HG03060 (cell line): ENCODE measurements at regions not wholly inside any gene's neighbourhood (a gene's known extent, or its start where the extent isn't known, plus 50 kb on each side); places are given as distances from the start of the nearest gene placed in this dataset.

Experiments
- ATAC-seq: cut with Tn5 transposase; IDR thresholded peaks from one replicate; pipeline ENCODE4 v1.9.1; 2021; ENCODE audit warnings: low read depth, moderate number of reproducible peaks; ENCODE audit not compliant: unreplicated experiment

DNA sequence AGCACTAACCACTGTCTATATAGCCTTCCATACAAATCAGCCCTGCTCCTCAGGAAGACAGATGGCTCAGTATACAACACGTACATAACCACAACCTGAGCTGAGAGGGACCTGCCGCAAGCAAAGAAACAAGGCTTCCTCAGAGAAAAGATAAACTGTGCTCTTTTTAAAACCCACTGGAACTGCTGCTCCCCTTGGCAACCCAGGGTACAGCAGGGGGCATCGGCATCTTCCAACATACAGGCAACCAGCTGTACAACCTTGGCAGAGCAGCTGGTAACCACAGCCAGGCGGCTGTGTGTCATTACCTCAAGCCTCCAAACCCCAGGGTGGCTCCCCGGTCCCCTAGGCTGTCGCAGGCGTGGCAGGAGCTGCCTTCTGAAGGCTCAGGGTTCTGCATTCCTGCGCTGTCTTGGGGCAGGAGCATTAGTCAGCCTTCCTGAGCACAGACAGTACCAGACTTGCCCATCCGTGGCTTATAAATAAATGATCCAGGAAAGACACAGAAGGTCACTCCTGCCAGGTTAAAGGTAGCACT, 249.5 kb downstream of the ADGRG6 start:
- no peak for ATAC-seq

DNA sequence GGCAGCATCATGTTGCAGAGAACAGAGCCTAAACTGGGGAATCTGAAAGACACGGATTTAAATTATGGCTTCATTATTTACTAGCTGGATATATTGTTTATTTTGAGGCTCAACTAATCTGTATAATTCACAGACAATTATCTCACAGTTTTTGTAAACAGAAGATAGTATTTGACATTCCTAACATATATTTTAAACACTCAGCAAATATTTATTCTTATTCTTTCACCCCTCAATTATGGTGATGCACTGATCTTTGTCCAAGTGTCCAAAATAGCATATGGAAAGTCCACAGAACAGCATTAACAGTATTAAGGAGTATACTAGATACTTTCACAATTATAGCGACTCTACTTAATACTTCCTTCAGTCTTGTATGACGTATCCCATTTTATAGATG, 257.0 kb downstream of the ADGRG6 start:
- ATAC-seq = no peak

DNA sequence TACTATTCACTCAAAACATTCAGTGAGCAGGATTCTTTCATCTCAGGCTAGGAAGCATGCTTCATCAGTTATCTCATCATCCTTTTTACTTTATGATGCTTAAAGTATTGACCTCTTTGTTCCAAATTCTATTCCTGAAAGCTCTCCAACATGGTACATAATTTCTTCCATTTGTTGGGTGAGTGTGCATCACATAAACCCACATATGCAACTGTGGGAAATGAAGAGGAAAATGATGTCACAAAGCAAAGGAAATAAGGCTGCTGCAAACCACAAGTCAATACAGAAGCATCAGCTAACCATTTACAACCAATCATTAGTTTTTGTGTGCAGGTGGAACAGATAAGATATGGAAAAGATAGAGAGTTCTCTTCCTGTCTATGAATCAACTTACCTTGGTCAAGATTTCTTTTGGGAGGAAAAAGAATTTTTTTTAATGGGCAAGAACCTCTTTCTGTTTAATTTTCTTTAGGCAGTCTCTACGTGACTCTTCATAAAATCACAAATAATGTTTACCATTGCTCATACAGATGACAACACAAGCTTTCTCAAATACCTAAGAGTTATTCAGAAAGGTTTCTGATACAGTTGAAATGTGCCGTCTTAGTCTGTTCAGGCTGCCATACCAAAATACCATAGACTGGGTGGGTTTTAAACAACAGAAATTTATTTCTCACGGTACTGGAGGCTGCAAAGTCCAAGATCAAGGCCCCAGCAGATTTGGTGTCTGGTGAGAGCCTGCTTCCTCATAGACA, 259.9 kb downstream of the ADGRG6 start:
- ATAC-seq = no peak

GRCh38 chr6:142562865-142563264, 261.1 kb downstream of the ADGRG6 start:
- no peak for ATAC-seq

DNA sequence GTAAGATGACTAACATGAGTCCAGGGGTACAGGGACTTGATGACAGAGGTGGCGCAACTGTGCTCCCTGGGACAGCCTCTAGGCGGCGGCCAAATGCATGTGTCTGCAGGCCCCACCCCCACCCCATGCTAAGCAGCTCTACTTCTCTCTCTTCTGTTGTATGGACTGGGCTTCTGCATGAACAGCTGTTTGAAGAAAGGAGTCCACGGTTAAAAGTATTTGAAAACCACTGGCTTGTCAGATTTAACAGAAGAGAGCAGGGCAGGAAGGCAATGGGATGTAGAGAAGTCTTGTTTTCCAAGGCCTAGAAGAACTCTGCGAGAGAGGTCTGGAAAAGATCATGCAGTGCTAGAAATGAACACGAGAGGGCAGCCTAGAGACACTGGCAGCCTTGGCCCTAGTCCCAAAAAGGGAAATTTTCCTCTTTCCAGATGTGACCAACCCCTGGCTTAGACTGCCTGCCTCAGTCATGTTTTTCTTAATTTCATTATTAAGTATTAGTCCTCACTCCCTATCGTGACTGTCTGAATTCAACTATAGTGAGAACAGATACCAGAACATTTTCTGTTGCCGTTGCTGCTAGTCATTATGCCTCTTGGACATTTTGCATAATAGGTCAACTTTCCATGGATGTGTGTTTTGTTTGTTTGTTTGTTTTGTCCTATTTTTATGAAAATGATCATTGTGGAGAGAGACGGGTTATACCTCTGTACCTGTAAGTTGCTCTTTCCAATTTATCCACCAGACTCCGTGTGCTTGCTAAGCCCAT, 265.0 kb downstream of the ADGRG6 start:
- no peak for ATAC-seq

DNA sequence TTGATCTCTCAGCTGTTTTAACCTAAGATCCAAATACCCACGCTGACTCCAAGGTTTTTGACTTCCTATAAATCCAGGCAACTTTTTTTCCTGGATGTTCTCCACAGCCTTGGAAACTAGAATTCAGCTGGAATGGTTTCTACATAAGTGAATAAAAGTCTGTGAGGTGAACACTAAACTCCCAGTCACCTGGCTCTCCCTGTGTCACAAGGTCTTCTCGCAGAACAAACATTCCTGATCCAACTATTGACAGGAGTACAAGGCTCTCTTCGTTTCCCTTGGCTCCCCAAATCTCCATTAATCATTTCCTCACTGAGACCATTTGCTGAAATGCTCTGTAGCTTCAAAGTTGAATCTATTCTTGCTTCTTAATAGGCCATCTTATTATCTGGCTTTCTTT, 265.7 kb downstream of the ADGRG6 start:
- no peak for ATAC-seq

DNA sequence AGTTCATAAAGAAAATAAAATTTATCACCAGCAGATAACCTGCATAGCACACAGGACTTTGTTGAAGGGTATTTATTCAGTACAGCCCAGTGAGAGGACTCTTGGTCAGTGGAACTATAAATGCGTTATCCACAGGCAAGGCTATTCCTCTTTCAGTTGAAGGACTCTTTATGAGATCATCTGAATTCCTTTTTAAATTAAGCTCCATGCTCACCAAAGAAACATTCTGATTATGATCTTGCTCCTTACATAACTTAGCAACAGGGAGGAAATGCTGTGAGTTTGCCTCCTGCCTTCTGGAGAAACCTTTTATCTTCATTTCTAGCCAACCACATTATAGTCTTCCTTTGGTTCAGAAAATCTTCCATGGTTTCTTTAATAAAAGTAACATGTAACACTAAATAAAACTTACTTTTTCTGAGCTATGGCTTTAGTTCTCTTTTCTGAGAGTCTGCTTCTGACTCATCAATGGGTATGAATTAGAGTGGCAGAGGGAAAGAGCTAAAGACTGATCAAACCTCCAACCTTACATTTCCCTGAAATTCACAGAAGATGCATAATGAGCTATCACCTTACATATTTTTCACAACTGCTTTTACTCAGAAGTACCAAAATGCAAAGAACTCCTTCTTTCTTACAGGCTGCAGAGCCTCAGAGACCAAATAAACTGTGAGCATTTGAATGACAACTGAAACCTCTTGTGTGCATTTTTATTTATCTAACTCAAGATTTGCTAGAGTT, 267.2 kb downstream of the ADGRG6 start:
- no peak for ATAC-seq

DNA sequence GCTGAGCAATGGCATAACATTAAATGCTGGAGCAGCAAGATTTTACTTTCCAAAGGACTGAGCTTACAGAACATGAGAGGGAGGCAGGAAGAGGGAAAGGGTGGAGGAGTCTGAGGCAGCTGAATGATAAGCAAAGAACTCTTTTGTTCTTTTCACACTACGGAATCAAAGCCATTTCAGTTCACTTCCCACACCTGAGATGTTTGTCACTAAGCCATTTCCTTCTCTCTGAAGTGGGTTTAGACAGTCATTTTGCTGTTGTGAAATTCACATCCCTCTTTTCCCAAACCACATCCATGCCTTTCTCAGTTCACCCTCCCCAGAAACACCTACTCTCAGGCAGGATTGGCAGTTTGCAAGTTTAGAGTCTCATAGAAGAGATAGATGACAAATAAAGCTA, 267.9 kb downstream of the ADGRG6 start:
- ATAC-seq = no peak

DNA sequence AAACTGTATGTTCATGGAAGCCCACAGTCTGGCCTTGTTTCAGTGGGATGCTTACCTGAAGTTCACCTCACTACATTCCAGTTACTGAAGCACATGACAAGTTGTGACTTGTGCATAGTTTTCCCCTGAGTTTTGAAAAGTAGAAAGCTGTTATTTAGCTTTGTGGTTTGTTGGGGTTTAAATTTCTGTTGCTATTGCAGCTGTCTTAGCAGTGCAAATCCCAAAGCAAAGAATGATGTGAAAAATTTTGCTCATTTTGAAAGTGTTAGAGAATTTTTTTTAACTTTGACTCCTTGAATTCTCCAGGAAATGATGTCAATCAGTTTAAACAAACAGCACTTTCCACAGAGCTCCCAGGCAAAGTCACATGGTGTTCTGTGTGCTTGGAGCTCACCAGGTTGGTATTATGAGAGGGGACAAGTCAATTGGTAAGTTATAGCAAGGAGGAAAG, 268.4 kb downstream of the ADGRG6 start:
- no peak for ATAC-seq

GRCh38 chr6:142592876-142593275, 291.1 kb downstream of the ADGRG6 start:
- ATAC-seq = no peak

DNA sequence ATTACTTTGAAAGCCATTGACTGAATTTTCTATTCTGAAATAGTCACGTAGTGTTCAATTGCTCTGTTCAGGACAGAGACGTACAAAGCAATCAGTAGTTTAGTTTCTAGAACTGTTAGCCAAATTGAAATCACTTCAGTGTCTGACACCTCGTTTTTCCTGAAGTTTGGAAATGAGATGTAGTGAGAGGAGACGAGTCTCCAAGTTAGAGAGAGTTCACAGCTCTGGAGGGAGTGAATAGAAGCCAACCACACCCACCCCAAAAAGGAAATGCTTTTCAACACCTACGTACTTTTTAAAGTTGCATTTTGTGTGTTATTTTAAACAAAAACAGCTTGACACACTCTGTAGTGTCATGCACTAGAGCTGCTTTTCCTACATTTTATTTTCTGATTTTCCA, 296.0 kb downstream of the ADGRG6 start:
- no peak for ATAC-seq

DNA sequence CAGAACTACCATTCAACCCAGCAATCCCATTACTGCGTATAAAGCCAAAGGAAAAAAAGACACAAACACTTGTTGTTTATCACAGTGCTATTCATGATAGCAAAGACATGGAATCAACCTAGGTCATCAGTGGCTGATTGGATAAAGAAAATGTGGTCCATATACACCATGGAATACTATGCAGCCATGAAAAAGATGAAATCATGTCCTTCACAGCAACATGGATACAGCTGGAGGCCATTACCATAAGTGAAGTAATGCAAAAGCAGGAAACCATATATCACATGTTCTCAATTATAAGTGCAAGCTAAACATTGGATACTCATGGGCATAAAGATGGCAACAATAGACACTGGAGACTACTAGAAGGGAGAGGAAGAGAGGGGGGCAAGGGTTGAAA, 299.6 kb downstream of the ADGRG6 start:
- no peak for ATAC-seq

- ATAC-seq = no peak
Observed at GRCh38 chr6:142602972-142603371, 301.2 kb downstream of the ADGRG6 start.

DNA sequence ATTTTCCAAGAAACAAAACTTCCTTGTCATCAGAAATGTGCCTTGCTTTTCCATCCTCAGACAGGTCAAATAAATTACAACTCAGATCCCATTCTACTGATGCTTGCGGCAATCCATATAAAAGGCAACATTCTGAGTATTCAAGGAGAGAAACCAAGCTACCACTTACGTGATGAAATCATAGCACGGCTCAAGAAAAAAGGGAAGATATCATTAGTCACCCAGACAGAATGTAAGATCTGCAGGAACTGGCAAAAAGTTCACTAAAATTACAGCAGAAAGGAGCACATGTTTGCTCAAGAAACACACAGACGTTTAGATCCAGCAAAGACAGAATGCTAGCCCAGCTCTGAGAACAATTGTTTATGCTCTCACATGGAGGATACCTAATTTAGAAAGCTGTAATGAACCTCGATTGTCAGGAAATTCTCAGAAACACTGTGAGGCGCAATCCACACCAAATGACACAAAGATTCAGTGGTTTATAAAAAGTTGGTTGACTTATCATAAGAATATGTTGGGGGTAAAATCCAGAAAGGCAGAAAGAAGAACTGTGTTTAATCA, 304.2 kb downstream of the ADGRG6 start:
- ATAC-seq = no peak

GRCh38 chr6:142612956-142613355, 311.1 kb downstream of the ADGRG6 start:
- no peak for ATAC-seq

DNA sequence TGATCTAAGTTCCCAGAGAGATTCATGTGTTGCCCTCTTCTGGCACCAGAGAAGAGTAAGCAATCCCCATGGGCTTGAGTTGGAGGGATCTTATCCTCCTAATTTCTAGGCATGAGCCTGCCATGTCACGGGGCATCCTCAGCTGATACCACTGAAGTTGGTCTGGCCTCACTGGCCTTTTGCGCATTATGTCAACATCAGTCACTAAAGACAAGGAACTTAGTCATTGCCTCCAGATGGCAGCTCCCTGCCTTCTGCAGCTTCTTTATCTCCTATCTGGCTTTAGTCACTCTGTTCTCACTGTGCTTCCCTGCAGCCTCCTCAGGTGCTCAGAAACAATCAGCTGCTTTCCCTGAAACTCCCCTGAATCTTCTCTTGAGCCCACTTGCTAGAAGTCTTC, 312.2 kb downstream of the ADGRG6 start:
- ATAC-seq = no peak

DNA sequence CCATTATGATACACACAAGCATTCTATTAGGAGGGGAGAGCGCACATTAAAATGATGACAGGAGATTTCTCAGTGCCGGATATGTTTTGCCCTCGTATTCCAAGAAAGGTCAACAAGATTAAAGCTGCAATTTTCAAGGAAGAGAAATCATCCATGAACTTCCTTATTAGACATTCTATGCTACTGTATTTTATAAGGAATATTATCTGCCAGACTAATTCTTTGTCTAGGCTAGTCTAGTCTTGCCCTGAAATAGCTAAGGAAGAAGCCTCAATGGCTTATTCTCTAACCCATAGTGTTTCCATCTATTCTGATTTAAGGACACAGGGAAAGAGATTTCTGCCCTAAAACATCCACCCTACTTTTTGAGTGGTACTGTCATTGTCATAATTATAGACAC, 315.4 kb downstream of the ADGRG6 start:
- no peak for ATAC-seq

GRCh38 chr6:142621822-142622221, 320.0 kb downstream of the ADGRG6 start:
- ATAC-seq = no peak

DNA sequence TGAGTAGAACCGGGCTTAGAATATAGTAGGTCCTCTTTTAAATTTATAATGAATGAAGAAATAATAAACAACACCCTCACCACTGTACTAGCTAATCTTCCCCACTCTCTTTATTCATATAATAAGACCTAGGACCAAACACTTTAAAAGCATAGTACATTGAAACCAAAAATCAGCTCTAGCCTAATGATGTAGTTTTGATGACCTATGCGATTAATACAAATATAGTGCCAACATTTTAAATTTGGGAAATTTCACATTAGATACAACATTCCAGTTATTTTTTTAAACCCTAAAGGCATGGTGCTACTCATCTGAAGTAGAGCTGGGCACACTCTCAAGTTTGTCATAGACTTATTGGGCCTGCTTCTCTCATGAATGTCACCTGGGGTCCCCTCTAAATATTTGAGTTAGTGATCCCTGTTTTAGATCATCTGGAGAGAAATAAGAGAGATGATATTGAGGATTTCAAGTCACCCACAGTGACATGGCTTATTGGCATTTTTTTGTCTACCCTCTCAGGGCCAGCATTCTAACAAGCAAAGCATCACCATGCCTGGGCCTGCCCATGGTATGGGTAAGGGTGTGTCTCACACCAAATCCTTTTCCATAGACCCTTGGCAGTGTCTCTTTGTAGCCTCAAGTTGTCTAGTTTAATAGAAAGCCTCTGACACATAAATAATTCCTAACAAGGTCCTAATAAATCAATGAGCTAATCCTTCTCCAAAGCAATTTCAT, 319.8 kb downstream of the HIVEP2 start:
- no peak for ATAC-seq

GRCh38 chr6:142627474-142627873, 317.5 kb downstream of the HIVEP2 start:
- no peak for ATAC-seq
